Gastroesophageal sphincter (tissue), 3 donors: ENCODE measurements at regions not wholly inside any gene's neighbourhood (a gene's known extent, or its start where the extent isn't known, plus 50 kb on each side); places are given as distances from the start of the nearest gene placed in this dataset.

Experiments used
- CTCF ChIP-seq, 4 experiments: fragments of 200-600 bp in 2 of 4; fragments of 450-650 bp in 2 of 4; sonication (generic) in 1 of 4; IDR thresholded peaks; one replicate each; pipeline ENCODE4 v1.5.1; 2017 to 2019; ENCODE audit warnings: antibody characterized with exemption in 4 of 4, mild to moderate bottlenecking in 2 of 4, moderate library complexity in 2 of 4
- EP300 ChIP-seq: sonication (generic); formaldehyde crosslinking; IDR thresholded peaks from one replicate; pipeline ENCODE4 v1.6.1; 2017; ENCODE audit warnings: antibody characterized with exemption, mild to moderate bottlenecking

GRCh38 chr5:111582451-111582850 is 70.1 kb upstream of the STARD4 start:
- TF ChIP-seq EP300 = no peak
- no peak for TF ChIP-seq CTCF (IDR thresholded peaks at IDR 0.05)
